IPS-15b (cell line): ENCODE measurements at regions not wholly inside any gene's neighbourhood (a gene's known extent, or its start where the extent isn't known, plus 50 kb on each side); places are given as distances from the start of the nearest gene placed in this dataset.
"Not testable (repeated sequence)": the region's sequence is repeated elsewhere in the genome, so short reads cannot be mapped to it uniquely, and the experiment has no call there.

Experiments
- H3K27me3 ChIP-seq: one replicate; pipeline ENCODE4 v1.6.1; 2013; ENCODE audit warnings: low read length; ENCODE audit not compliant: control insufficient read depth, insufficient read depth
- H3K36me3 ChIP-seq: one replicate; pipeline ENCODE4 v1.6.1; 2013; ENCODE audit warnings: low read length; ENCODE audit not compliant: control insufficient read depth, insufficient read depth
- H3K4me1 ChIP-seq: one replicate; pipeline ENCODE4 v1.6.1; 2013; ENCODE audit warnings: mild to moderate bottlenecking, low read length; ENCODE audit not compliant: control insufficient read depth, insufficient read depth
- H3K4me3 ChIP-seq: one replicate; pipeline ENCODE4 v1.5.1; 2013; ENCODE audit warnings: low read depth, low read length
- H3K9ac ChIP-seq: one replicate; pipeline ENCODE4 v1.6.1; 2013; ENCODE audit warnings: low read depth, mild to moderate bottlenecking, low read length
- H3K9me3 ChIP-seq: one replicate; pipeline ENCODE4 v1.6.1; 2013; ENCODE audit warnings: mild to moderate bottlenecking, low read length; ENCODE audit not compliant: control insufficient read depth, insufficient read depth

GRCh38 chr7:50914460-50914859, 131.8 kb upstream of the GRB10 start:
- no peaks in the 10 kb centered on the region for H3K9me3 ChIP-seq
- H3K27me3 ChIP-seq: no peaks in the 10 kb centered on the region
- no peak overlapping the region for H3K4me3 ChIP-seq
- no peaks in the 10 kb centered on the region for H3K36me3 ChIP-seq
- no peak overlapping the region for H3K9ac ChIP-seq
- no peaks in the 10 kb centered on the region for H3K4me1 ChIP-seq

- no peaks in the 10 kb centered on the region for H3K27me3 ChIP-seq
- no peaks in the 10 kb centered on the region for H3K9me3 ChIP-seq
- H3K4me3 ChIP-seq: no peak overlapping the region
- no peaks in the 10 kb centered on the region for H3K36me3 ChIP-seq
- H3K4me1 ChIP-seq: no peaks in the 10 kb centered on the region
- no peak overlapping the region for H3K9ac ChIP-seq
Measured at GRCh38 chr7:50908628-50909290, 126.1 kb upstream of the GRB10 start.

GRCh38 chr7:50898604-50899477, 116.1 kb upstream of the GRB10 start:
- not testable (repeated sequence) for H3K4me3 ChIP-seq, H3K27me3 ChIP-seq, H3K9me3 ChIP-seq, H3K4me1 ChIP-seq, H3K36me3 ChIP-seq, H3K9ac ChIP-seq

- not testable (repeated sequence) for H3K9me3 ChIP-seq, H3K27me3 ChIP-seq, H3K4me3 ChIP-seq, H3K9ac ChIP-seq, H3K4me1 ChIP-seq, H3K36me3 ChIP-seq
Measured at GRCh38 chr7:50887061-50887460, 104.4 kb upstream of the GRB10 start.

GRCh38 chr7:50872437-50872836, 89.7 kb upstream of the GRB10 start:
- Histone ChIP-seq H3K36me3 (peaks cover 2% of the 10 kb centered on the region), H3K27me3 (no peaks in the 10 kb centered on the region), H3K9ac (no peak overlapping the region), H3K4me1 (peaks cover 3% of the 10 kb centered on the region), H3K4me3 (no peak overlapping the region), H3K9me3 (no peaks in the 10 kb centered on the region)

GRCh38 chr7:50869108-50869725, 86.5 kb upstream of the GRB10 start:
- Histone ChIP-seq H3K4me3 (no peak overlapping the region), H3K27me3 (no peaks in the 10 kb centered on the region)

GRCh38 chr7:50868426-50869100, 85.9 kb upstream of the GRB10 start:
- H3K36me3 ChIP-seq: peaks cover 2% of the 10 kb centered on the region
- peaks cover 21% of the 10 kb centered on the region for H3K4me1 ChIP-seq
- H3K9me3 ChIP-seq: no peaks in the 10 kb centered on the region
- H3K9ac ChIP-seq: no peak overlapping the region
- H3K27me3 ChIP-seq: no peaks in the 10 kb centered on the region
- H3K4me3 ChIP-seq: no peak overlapping the region

More at GRCh38 chr7:50869108-50869725, 86.5 kb upstream of the GRB10 start:
- Histone ChIP-seq H3K9ac (no peak overlapping the region), H3K4me1 (peaks cover 21% of the 10 kb centered on the region), H3K36me3 (peaks cover 2% of the 10 kb centered on the region), H3K9me3 (no peaks in the 10 kb centered on the region)

- peaks cover 21% of the 10 kb centered on the region for H3K4me1 ChIP-seq
- no peaks in the 10 kb centered on the region for H3K9me3 ChIP-seq
- H3K4me3 ChIP-seq: peak overlapping the region; percentile 1
- peaks cover 2% of the 10 kb centered on the region for H3K36me3 ChIP-seq
- no peaks in the 10 kb centered on the region for H3K27me3 ChIP-seq
- H3K9ac ChIP-seq: no peak overlapping the region
Measured at GRCh38 chr7:50867034-50867356, 84.3 kb upstream of the GRB10 start.

- H3K36me3 ChIP-seq: peaks cover 2% of the 10 kb centered on the region
- H3K9me3 ChIP-seq: no peaks in the 10 kb centered on the region
- no peak overlapping the region for H3K9ac ChIP-seq
- H3K27me3 ChIP-seq: no peaks in the 10 kb centered on the region
- peaks cover 21% of the 10 kb centered on the region for H3K4me1 ChIP-seq
- H3K4me3 ChIP-seq: peak overlapping the region; percentile 1
Measured at GRCh38 chr7:50866343-50867033, 83.8 kb upstream of the GRB10 start.

- Histone ChIP-seq H3K9ac (no peak overlapping the region), H3K9me3 (no peaks in the 10 kb centered on the region), H3K4me1 (peaks cover 21% of the 10 kb centered on the region), H3K27me3 (no peaks in the 10 kb centered on the region), H3K4me3 (no peak overlapping the region), H3K36me3 (no peaks in the 10 kb centered on the region)
Measured at GRCh38 chr7:50865450-50865849, 82.8 kb upstream of the GRB10 start.

- Histone ChIP-seq H3K9ac (no peak overlapping the region), H3K9me3 (no peaks in the 10 kb centered on the region), H3K4me3 (no peak overlapping the region), H3K27me3 (no peaks in the 10 kb centered on the region), H3K4me1 (peaks cover 21% of the 10 kb centered on the region), H3K36me3 (no peaks in the 10 kb centered on the region)
Measured at GRCh38 chr7:50864694-50865093, 82.0 kb upstream of the GRB10 start.
